UCSD-AML1 (cell line): ENCODE measurements at regions not wholly inside any gene's neighbourhood (a gene's known extent, or its start where the extent isn't known, plus 50 kb on each side); places are given as distances from the start of the nearest gene placed in this dataset.
"Not testable (repeated sequence)": the region's sequence is repeated elsewhere in the genome, so short reads cannot be mapped to it uniquely, and the experiment has no call there.

Experiments
- DNase-seq: peaks from one replicate; lab custom pipeline; 2025; ENCODE audit not compliant: unreplicated experiment; lab: John Stamatoyannopoulos, UW

- DNase-seq, result no peak
Measured at GRCh38 chr4:114034189-114034588, 54.7 kb upstream of the ARSJ start.

GRCh38 chr4:114036426-114036825, 57.0 kb upstream of the ARSJ start:
- no peak for DNase-seq

- DNase-seq, result no peak
Measured at GRCh38 chr4:114036864-114037263, 57.4 kb upstream of the ARSJ start.

- no peak for DNase-seq
Measured at GRCh38 chr4:114037988-114038387, 58.5 kb upstream of the ARSJ start.

- DNase-seq, result no peak
Measured at GRCh38 chr4:114038762-114039387, 59.4 kb upstream of the ARSJ start.

- DNase-seq, result no peak
Measured at GRCh38 chr4:114040319-114041116, 61.1 kb upstream of the ARSJ start.

GRCh38 chr4:114041117-114041475, 61.6 kb upstream of the ARSJ start:
- no peak for DNase-seq

- no peak for DNase-seq
Measured at GRCh38 chr4:114043116-114043515, 63.7 kb upstream of the ARSJ start.

GRCh38 chr4:114044351-114044750, 64.9 kb upstream of the ARSJ start:
- DNase-seq, result not testable (repeated sequence)

- no peak for DNase-seq
Measured at GRCh38 chr4:114046331-114046730, 66.9 kb upstream of the ARSJ start.

- DNase-seq, result not testable (repeated sequence)
Measured at GRCh38 chr4:114048154-114048553, 68.7 kb upstream of the ARSJ start.

GRCh38 chr4:114052227-114052626, 72.8 kb upstream of the ARSJ start:
- DNase-seq, result no peak

- no peak for DNase-seq
Measured at GRCh38 chr4:114056599-114056998, 77.2 kb upstream of the ARSJ start.

GRCh38 chr4:114057746-114058145, 78.3 kb upstream of the ARSJ start:
- DNase-seq, result no peak

GRCh38 chr4:114062499-114062898, 83.1 kb upstream of the ARSJ start:
- DNase-seq, result no peak

- no peak for DNase-seq
Measured at GRCh38 chr4:114072781-114073180, 93.3 kb upstream of the ARSJ start.

- DNase-seq, result no peak
Measured at GRCh38 chr4:114076899-114077570, 97.6 kb upstream of the ARSJ start.

GRCh38 chr4:114077610-114078009, 98.2 kb upstream of the ARSJ start:
- no peak for DNase-seq

GRCh38 chr4:114078636-114079035, 99.2 kb upstream of the ARSJ start:
- DNase-seq, result no peak

- DNase-seq, result no peak
Measured at GRCh38 chr4:114081783-114082182, 102.3 kb upstream of the ARSJ start.

GRCh38 chr4:114082348-114082747, 102.9 kb upstream of the ARSJ start:
- DNase-seq, result no peak
